NCI-H128 (cell line): ENCODE measurements at regions not wholly inside any gene's neighbourhood (a gene's known extent, or its start where the extent isn't known, plus 50 kb on each side); places are given as distances from the start of the nearest gene placed in this dataset.

ENCODE experiments used
- DNase-seq: peaks from one replicate; lab custom pipeline; 2025; ENCODE audit not compliant: unreplicated experiment; lab: John Stamatoyannopoulos, UW

DNA sequence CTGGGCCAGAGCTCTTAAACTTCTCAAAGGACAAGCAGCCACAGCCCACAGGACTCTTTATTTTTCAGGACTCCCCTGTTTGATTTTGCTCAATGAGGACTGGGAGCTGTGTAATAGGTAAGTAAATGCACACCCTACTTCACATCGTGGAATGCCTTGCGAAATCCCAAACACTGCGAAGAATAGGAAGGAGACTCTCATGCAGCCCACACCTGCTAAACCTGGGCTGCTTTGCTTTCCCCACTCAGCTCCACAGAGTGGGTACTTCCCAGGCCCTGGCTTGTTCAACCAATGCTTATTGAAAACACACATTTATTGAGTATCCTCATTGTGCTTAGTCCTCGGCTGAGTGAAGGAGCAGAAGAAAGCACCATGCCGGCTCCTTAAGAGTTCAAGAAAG is 103.3 kb upstream of the FSTL4 start:
- DNase-seq = no peak

DNA sequence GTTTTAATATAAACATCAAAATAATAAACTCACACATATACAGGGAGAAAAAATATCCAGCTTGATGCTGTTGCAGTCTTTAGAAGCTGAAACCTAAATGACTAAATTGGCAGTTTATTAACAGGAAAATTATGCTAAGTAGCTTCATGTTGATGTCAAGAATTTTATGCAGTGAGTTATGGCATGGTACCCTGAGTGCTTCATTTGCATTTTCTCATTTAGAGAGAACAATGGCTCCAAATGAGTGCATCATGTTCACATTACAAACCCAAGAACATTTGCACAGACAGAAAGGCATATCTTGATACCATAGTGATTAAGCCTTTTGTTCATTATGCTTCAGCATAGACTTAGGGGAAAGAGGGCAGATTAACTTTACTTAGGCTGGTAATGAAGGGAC is 102.9 kb upstream of the FSTL4 start:
- no peak for DNase-seq

- DNase-seq = no peak
These were observed 102.0 kb upstream of the FSTL4 start for GRCh38 chr5:133714161-133714915.

- no peak for DNase-seq
These were observed 101.4 kb upstream of the FSTL4 start for GRCh38 chr5:133713751-133714150.

DNA sequence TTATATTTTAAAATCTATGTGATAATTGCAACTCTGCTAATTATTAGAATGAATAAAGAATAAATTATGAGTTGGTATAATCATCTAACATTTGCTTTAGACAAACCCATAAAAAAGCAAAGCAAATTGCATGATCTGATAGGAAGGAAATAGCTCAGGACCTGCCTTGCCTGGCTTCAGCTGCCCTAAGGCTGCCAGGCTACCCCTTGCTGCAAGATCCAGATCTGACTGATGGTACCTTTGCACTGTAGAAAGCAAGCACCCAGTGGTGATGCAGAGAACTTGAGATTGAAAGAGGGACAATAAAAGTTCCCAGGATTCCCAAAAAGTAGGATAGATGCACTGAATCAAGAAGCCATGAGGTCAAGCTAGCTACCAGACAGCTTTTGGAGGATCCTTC is 100.9 kb upstream of the FSTL4 start:
- DNase-seq = no peak

- no peak for DNase-seq
These were observed 100.2 kb upstream of the FSTL4 start for GRCh38 chr5:133712562-133712961.

GRCh38 chr5:133709209-133709725 is 96.9 kb upstream of the FSTL4 start:
- no peak for DNase-seq

GRCh38 chr5:133708331-133708850 is 96.0 kb upstream of the FSTL4 start:
- no peak for DNase-seq

- DNase-seq = no peak
These were observed 95.3 kb upstream of the FSTL4 start for GRCh38 chr5:133707629-133708028.

GRCh38 chr5:133706506-133707430 is 94.4 kb upstream of the FSTL4 start:
- no peak for DNase-seq

GRCh38 chr5:133705331-133705730 is 93.0 kb upstream of the FSTL4 start:
- DNase-seq = no peak

- DNase-seq = no peak
These were observed 92.1 kb upstream of the FSTL4 start for GRCh38 chr5:133704411-133704810.

DNA sequence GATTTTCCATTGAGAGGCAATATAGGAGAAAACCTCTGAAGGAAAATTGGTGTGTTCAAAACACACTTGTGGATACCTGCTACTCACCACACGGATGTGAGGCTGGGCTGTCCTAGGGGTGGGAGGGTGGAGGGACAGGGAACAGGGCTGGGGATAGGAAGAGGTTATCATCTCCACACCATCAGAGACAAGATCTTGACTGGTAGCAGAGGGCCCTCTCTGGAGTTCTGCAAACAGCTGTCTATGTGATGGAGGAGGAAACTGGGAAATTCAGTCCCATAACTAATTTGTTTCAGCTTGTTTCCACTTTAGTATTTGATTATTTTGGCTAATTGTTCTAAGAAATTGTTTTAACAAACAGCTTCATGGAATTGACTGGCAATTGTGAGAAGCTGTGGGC is 91.6 kb upstream of the FSTL4 start:
- DNase-seq = no peak

GRCh38 chr5:133702791-133703770 is 90.7 kb upstream of the FSTL4 start:
- no peak for DNase-seq

GRCh38 chr5:133701871-133702270 is 89.5 kb upstream of the FSTL4 start:
- no peak for DNase-seq

DNA sequence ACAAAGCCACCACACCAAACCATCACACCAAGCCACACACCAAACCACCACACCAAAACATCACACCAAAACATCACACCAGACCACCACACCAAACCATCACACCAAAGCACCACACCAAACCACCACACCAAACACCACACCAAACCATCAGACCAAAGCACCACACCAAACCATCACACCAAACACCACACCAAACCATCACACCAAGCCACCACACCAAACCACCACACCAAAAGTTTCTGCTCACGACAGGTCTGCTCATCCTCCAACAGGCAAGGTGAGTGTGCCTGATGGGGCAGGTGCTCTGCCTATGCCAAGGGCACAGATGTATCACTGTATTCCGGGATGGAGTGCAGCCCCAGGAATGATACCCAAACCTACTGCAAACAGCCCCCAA is 87.9 kb upstream of the FSTL4 start:
- no peak for DNase-seq

- no peak for DNase-seq
These were observed 86.5 kb upstream of the FSTL4 start for GRCh38 chr5:133698646-133699526.

GRCh38 chr5:133698259-133698554 is 85.9 kb upstream of the FSTL4 start:
- DNase-seq = no peak

- DNase-seq = no peak
These were observed 85.4 kb upstream of the FSTL4 start for GRCh38 chr5:133697536-133698258.
